ENCODE measurements at regions not wholly inside any gene's neighbourhood (a gene's known extent, or its start where the extent isn't known, plus 50 kb on each side); places are given as distances from the start of the nearest gene placed in this dataset.

GRCh38 chr1:112079446-112079845 is 90.0 kb upstream of the KCND3 start:
- no peak overlapping the region for H3K4me3 ChIP-seq (ENCODE audit: low read length)
- H3K9me3 Mint-ChIP-seq = no peaks in the 10 kb centered on the region
- ChIA-PET CTCF (no interaction called here), POLR2A (no interaction called here)
- no peaks in the 10 kb centered on the region for H3K9me3 ChIP-seq (ENCODE audit: control insufficient read depth in 1 of 2, insufficient read depth in 1 of 2, low read length in 2 of 2)
- no peak for TF ChIP-seq CTCF (IDR thresholded peaks at IDR 0.05)
- no peaks in the 10 kb centered on the region for H3K36me3 Mint-ChIP-seq (ENCODE audit: low read depth)
- H3K4me1 Mint-ChIP-seq (ENCODE audit: low read depth) = no peaks in the 10 kb centered on the region
- ATAC-seq (ENCODE audit: poor library complexity) (no peak), DNase-seq (no peak)
- peaks cover 33% of the 10 kb centered on the region for H3K27me3 Mint-ChIP-seq
- H3K4me3 Mint-ChIP-seq = no peak overlapping the region
- H3K27ac Mint-ChIP-seq = no peak overlapping the region
- H3K27me3 ChIP-seq (ENCODE audit: control insufficient read depth in 1 of 2, insufficient read depth in 2 of 2, low read length in 2 of 2) = no peaks in the 10 kb centered on the region
- no peaks in the 10 kb centered on the region for H3K4me1 ChIP-seq (ENCODE audit: insufficient read depth, low read length)
- no peak overlapping the region for H3K27ac ChIP-seq (ENCODE audit: low read depth in 1 of 2, low read length in 2 of 2)
- intact Hi-C loops (cut with DNase I, micrococcal nuclease) = no loop called here
- no peaks in the 10 kb centered on the region for H3K36me3 ChIP-seq (ENCODE audit: insufficient read depth, low read length)

GRCh38 chr1:112083487-112083886 is 94.0 kb upstream of the KCND3 start:
- Mint-ChIP-seq H3K27ac (no peak overlapping the region), H3K4me1 (ENCODE audit: low read depth) (no peaks in the 10 kb centered on the region), H3K9me3 (no peaks in the 10 kb centered on the region), H3K27me3 (peaks cover 52% of the 10 kb centered on the region), H3K4me3 (no peak overlapping the region), H3K36me3 (ENCODE audit: low read depth) (no peaks in the 10 kb centered on the region)
- no peak for TF ChIP-seq CTCF (IDR thresholded peaks at IDR 0.05)
- Histone ChIP-seq H3K27ac (ENCODE audit: low read depth in 1 of 2, low read length in 2 of 2) (no peak overlapping the region), H3K4me3 (ENCODE audit: low read length) (no peak overlapping the region), H3K9me3 (ENCODE audit: control insufficient read depth in 1 of 2, insufficient read depth in 1 of 2, low read length in 2 of 2) (no peaks in the 10 kb centered on the region), H3K27me3 (ENCODE audit: control insufficient read depth in 1 of 2, insufficient read depth in 2 of 2, low read length in 2 of 2) (peaks cover 0 to 4% of the 10 kb centered on the region in 2 experiments), H3K36me3 (ENCODE audit: insufficient read depth, low read length) (no peaks in the 10 kb centered on the region), H3K4me1 (ENCODE audit: insufficient read depth, low read length) (no peaks in the 10 kb centered on the region)
- intact Hi-C loops (cut with DNase I, micrococcal nuclease) = no loop called here
- CTCF ChIA-PET = no interaction called here
- DNase-seq (no peak), ATAC-seq (ENCODE audit: poor library complexity) (no peak)
- POLR2A ChIA-PET = no interaction called here

- no peak for TF ChIP-seq CTCF (IDR thresholded peaks at IDR 0.05)
- Histone ChIP-seq H3K27me3 (ENCODE audit: control insufficient read depth in 1 of 2, insufficient read depth in 2 of 2, low read length in 2 of 2) (peaks cover 10 to 28% of the 10 kb centered on the region in 2 experiments), H3K36me3 (ENCODE audit: insufficient read depth, low read length) (no peaks in the 10 kb centered on the region), H3K4me1 (ENCODE audit: insufficient read depth, low read length) (no peaks in the 10 kb centered on the region), H3K4me3 (ENCODE audit: low read length) (no peak overlapping the region), H3K27ac (ENCODE audit: low read depth in 1 of 2, low read length in 2 of 2) (no peak overlapping the region), H3K9me3 (ENCODE audit: control insufficient read depth in 1 of 2, insufficient read depth in 1 of 2, low read length in 2 of 2) (no peaks in the 10 kb centered on the region)
- H3K4me3 Mint-ChIP-seq = no peak overlapping the region
- POLR2A ChIA-PET = interaction anchor here (0.6 kb wide), 1 partner anchor 39 kb away, joined by 3 read pairs; no protein-coding TSS in a partner anchor
- peaks cover 64% of the 10 kb centered on the region for H3K27me3 Mint-ChIP-seq
- H3K36me3 Mint-ChIP-seq (ENCODE audit: low read depth) = no peaks in the 10 kb centered on the region
- H3K9me3 Mint-ChIP-seq = no peaks in the 10 kb centered on the region
- H3K27ac Mint-ChIP-seq = no peak overlapping the region
- intact Hi-C loops (cut with DNase I, micrococcal nuclease) = no loop called here
- CTCF ChIA-PET = interaction anchor here (1.4 kb wide), 1 partner anchor 44 kb away, joined by 3 read pairs; no protein-coding TSS in a partner anchor
- no peak for ATAC-seq (ENCODE audit: poor library complexity)
- no peak for DNase-seq
- H3K4me1 Mint-ChIP-seq (ENCODE audit: low read depth) = no peaks in the 10 kb centered on the region
Observed at GRCh38 chr1:112092656-112093371, 103.3 kb upstream of the KCND3 start.
